ENCODE measurements at regions not wholly inside any gene's neighbourhood (a gene's known extent, or its start where the extent isn't known, plus 50 kb on each side); places are given as distances from the start of the nearest gene placed in this dataset.

- 90% methylated on average over 3 of the region's 3 CpGs for WGBS
- DNase-seq (ENCODE audit: extremely low spot score), result no peak
These were observed 1203.1 kb downstream of the PCDH18 start for GRCh38 chr4:136329042-136329662.

GRCh38 chr4:136328131-136328530 lies 1204.2 kb downstream of the PCDH18 start:
- Histone ChIP-seq H3K27ac (ENCODE audit: low read depth) (no peak overlapping the region), H3K36me3 (ENCODE audit: insufficient read depth) (no peaks in the 10 kb centered on the region), H3K4me3 (ENCODE audit: low read depth, low read length) (no peak overlapping the region), H3K4me1 (ENCODE audit: insufficient read depth) (no peaks in the 10 kb centered on the region)
- 60% methylated on average over 5 of the region's 5 CpGs for WGBS
- DNase-seq (ENCODE audit: extremely low spot score), result no peak

More at GRCh38 chr4:136329042-136329662, 1203.1 kb downstream of the PCDH18 start:
- no peaks in the 10 kb centered on the region for H3K4me1 ChIP-seq (ENCODE audit: insufficient read depth)
- H3K4me3 ChIP-seq (ENCODE audit: low read depth, low read length), result no peak overlapping the region
- no peak overlapping the region for H3K27ac ChIP-seq (ENCODE audit: low read depth)
- no peaks in the 10 kb centered on the region for H3K36me3 ChIP-seq (ENCODE audit: insufficient read depth)

- no peaks in the 10 kb centered on the region for H3K36me3 ChIP-seq (ENCODE audit: insufficient read depth)
- H3K27ac ChIP-seq (ENCODE audit: low read depth), result no peak overlapping the region
- no peak overlapping the region for H3K4me3 ChIP-seq (ENCODE audit: low read depth, low read length)
- WGBS, result 91% methylated on average over 1 of the region's 1 CpG
- DNase-seq (ENCODE audit: extremely low spot score), result no peak
- H3K4me1 ChIP-seq (ENCODE audit: insufficient read depth), result no peaks in the 10 kb centered on the region
These were observed 1211.9 kb downstream of the PCDH18 start for GRCh38 chr4:136320465-136320813.

GRCh38 chr4:136319789-136320464 lies 1212.4 kb downstream of the PCDH18 start:
- Histone ChIP-seq H3K27ac (ENCODE audit: low read depth) (no peak overlapping the region), H3K36me3 (ENCODE audit: insufficient read depth) (no peaks in the 10 kb centered on the region), H3K4me1 (ENCODE audit: insufficient read depth) (no peaks in the 10 kb centered on the region), H3K4me3 (ENCODE audit: low read depth, low read length) (no peak overlapping the region)
- WGBS, result 94% methylated on average over 4 of the region's 4 CpGs
- no peak for DNase-seq (ENCODE audit: extremely low spot score)

GRCh38 chr4:136316961-136317360 lies 1215.3 kb downstream of the PCDH18 start:
- H3K4me1 ChIP-seq (ENCODE audit: insufficient read depth), result no peaks in the 10 kb centered on the region
- no peak for DNase-seq (ENCODE audit: extremely low spot score)
- H3K4me3 ChIP-seq (ENCODE audit: low read depth, low read length), result no peak overlapping the region
- H3K27ac ChIP-seq (ENCODE audit: low read depth), result no peak overlapping the region
- no peaks in the 10 kb centered on the region for H3K36me3 ChIP-seq (ENCODE audit: insufficient read depth)
- 89% methylated on average over 3 of the region's 3 CpGs for whole genome bisulfite sequencing

- Histone ChIP-seq H3K4me1 (ENCODE audit: insufficient read depth) (no peaks in the 10 kb centered on the region), H3K27ac (ENCODE audit: low read depth) (no peak overlapping the region)
- 65% methylated on average over 2 of the region's 2 CpGs for WGBS
These were observed 1217.6 kb downstream of the PCDH18 start for GRCh38 chr4:136314686-136315085.

GRCh38 chr4:136311774-136312173 lies 1220.5 kb downstream of the PCDH18 start:
- DNase-seq (ENCODE audit: extremely low spot score), result no peak
- whole genome bisulfite sequencing, result 40% methylated on average over 2 of the region's 2 CpGs
- no peak overlapping the region for H3K27ac ChIP-seq (ENCODE audit: low read depth)
- no peaks in the 10 kb centered on the region for H3K36me3 ChIP-seq (ENCODE audit: insufficient read depth)
- H3K4me3 ChIP-seq (ENCODE audit: low read depth, low read length), result no peak overlapping the region
- H3K4me1 ChIP-seq (ENCODE audit: insufficient read depth), result no peaks in the 10 kb centered on the region

More at GRCh38 chr4:136314686-136315085, 1217.6 kb downstream of the PCDH18 start:
- Histone ChIP-seq H3K4me3 (ENCODE audit: low read depth, low read length) (no peak overlapping the region), H3K36me3 (ENCODE audit: insufficient read depth) (no peaks in the 10 kb centered on the region)
- DNase-seq (ENCODE audit: extremely low spot score), result no peak

- Histone ChIP-seq H3K4me1 (ENCODE audit: insufficient read depth) (no peaks in the 10 kb centered on the region), H3K4me3 (ENCODE audit: low read depth, low read length) (no peak overlapping the region), H3K36me3 (ENCODE audit: insufficient read depth) (no peaks in the 10 kb centered on the region), H3K27ac (ENCODE audit: low read depth) (no peak overlapping the region)
- WGBS, result 93% methylated on average over 1 of the region's 1 CpG
- no peak for DNase-seq (ENCODE audit: extremely low spot score)
These were observed 1224.5 kb downstream of the PCDH18 start for GRCh38 chr4:136307765-136308164.

- no peak for DNase-seq (ENCODE audit: extremely low spot score)
- WGBS, result 71% methylated on average over 2 of the region's 2 CpGs
- H3K4me1 ChIP-seq (ENCODE audit: insufficient read depth), result no peaks in the 10 kb centered on the region
- H3K36me3 ChIP-seq (ENCODE audit: insufficient read depth), result no peaks in the 10 kb centered on the region
- no peak overlapping the region for H3K27ac ChIP-seq (ENCODE audit: low read depth)
- no peak overlapping the region for H3K4me3 ChIP-seq (ENCODE audit: low read depth, low read length)
These were observed 1225.9 kb downstream of the PCDH18 start for GRCh38 chr4:136306361-136306760.

- H3K27ac ChIP-seq (ENCODE audit: low read depth), result no peak overlapping the region
- H3K4me3 ChIP-seq (ENCODE audit: low read depth, low read length), result no peak overlapping the region
- H3K36me3 ChIP-seq (ENCODE audit: insufficient read depth), result no peaks in the 10 kb centered on the region
- DNase-seq (ENCODE audit: extremely low spot score), result no peak
- H3K4me1 ChIP-seq (ENCODE audit: insufficient read depth), result no peaks in the 10 kb centered on the region
These were observed 1229.7 kb downstream of the PCDH18 start for GRCh38 chr4:136302566-136302965.

GRCh38 chr4:136301749-136302495 lies 1230.4 kb downstream of the PCDH18 start:
- no peak for DNase-seq (ENCODE audit: extremely low spot score)
- Histone ChIP-seq H3K36me3 (ENCODE audit: insufficient read depth) (no peaks in the 10 kb centered on the region), H3K4me1 (ENCODE audit: insufficient read depth) (no peaks in the 10 kb centered on the region), H3K27ac (ENCODE audit: low read depth) (no peak overlapping the region), H3K4me3 (ENCODE audit: low read depth, low read length) (no peak overlapping the region)

GRCh38 chr4:136283977-136284376 lies 1248.3 kb downstream of the PCDH18 start:
- WGBS, result 84% methylated on average over 2 of the region's 2 CpGs
- no peak overlapping the region for H3K4me3 ChIP-seq (ENCODE audit: low read depth, low read length)
- H3K36me3 ChIP-seq (ENCODE audit: insufficient read depth), result no peaks in the 10 kb centered on the region
- no peaks in the 10 kb centered on the region for H3K4me1 ChIP-seq (ENCODE audit: insufficient read depth)
- no peak overlapping the region for H3K27ac ChIP-seq (ENCODE audit: low read depth)
- no peak for DNase-seq (ENCODE audit: extremely low spot score)

GRCh38 chr4:136281889-136282288 lies 1250.4 kb downstream of the PCDH18 start:
- 71% methylated on average over 1 of the region's 1 CpG for WGBS
- H3K4me1 ChIP-seq (ENCODE audit: insufficient read depth), result no peaks in the 10 kb centered on the region
- no peak overlapping the region for H3K4me3 ChIP-seq (ENCODE audit: low read depth, low read length)
- H3K27ac ChIP-seq (ENCODE audit: low read depth), result no peak overlapping the region
- H3K36me3 ChIP-seq (ENCODE audit: insufficient read depth), result no peaks in the 10 kb centered on the region
- no peak for DNase-seq (ENCODE audit: extremely low spot score)

- H3K36me3 ChIP-seq (ENCODE audit: insufficient read depth), result no peaks in the 10 kb centered on the region
These were observed 1251.0 kb downstream of the PCDH18 start for GRCh38 chr4:136281307-136281706.

More at GRCh38 chr4:136281307-136281706, 1251.0 kb downstream of the PCDH18 start:
- DNase-seq (ENCODE audit: extremely low spot score), result no peak
- 80% methylated on average over 6 of the region's 6 CpGs for WGBS
- no peak overlapping the region for H3K4me3 ChIP-seq (ENCODE audit: low read depth, low read length)
- no peaks in the 10 kb centered on the region for H3K4me1 ChIP-seq (ENCODE audit: insufficient read depth)
- no peak overlapping the region for H3K27ac ChIP-seq (ENCODE audit: low read depth)
